EL (cell line): ENCODE measurements at regions not wholly inside any gene's neighbourhood (a gene's known extent, or its start where the extent isn't known, plus 50 kb on each side); places are given as distances from the start of the nearest gene placed in this dataset.
A peak's percentile ranks its signal among the peaks of the same experiment; 100 is the strongest.
"Not testable (repeated sequence)": the region's sequence is repeated elsewhere in the genome, so short reads cannot be mapped to it uniquely, and the experiment has no call there.

Experiments used
- DNase-seq: peaks from one replicate; pipeline ENCODE4 v3.0.0-alpha.2; 2016

DNA sequence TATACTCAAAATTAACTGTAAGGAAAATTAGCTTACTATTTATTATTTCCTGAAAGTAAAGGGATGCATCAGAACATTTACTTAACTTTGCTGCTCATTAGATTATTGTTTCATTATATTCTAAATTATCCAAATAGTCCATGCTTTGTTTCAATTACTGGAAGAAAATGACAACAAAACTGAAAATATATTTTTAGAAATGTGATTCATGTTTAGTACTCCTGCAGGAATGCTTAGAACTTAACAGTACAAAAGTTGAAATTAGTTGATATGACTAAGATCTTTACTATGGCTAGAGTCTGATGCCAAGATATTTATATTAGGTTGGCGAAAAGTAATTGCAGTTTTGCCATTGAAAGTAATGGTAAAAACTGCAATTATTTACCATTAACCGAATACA lies 660.5 kb upstream of the PABPC4L start:
- peak; percentile 42 for DNase-seq

DNA sequence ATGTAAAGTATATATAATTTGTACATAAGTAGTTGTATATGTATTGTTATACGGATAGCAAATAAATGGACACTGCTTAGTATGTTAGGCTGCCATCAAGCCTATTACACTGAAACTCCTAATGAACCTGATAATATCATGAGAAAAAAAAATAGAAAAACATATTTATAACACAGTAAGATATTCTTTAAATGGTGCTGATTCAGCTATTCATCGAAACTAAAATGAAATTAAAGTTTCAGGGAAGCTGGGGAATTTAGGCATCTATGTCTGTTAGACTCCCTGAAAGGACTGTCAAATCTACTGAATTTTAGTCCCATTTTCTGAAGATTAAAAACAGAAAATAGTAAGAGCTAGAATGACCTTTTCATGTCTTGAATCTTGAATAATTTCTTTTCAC lies 647.1 kb upstream of the PABPC4L start:
- DNase-seq, result no peak

DNA sequence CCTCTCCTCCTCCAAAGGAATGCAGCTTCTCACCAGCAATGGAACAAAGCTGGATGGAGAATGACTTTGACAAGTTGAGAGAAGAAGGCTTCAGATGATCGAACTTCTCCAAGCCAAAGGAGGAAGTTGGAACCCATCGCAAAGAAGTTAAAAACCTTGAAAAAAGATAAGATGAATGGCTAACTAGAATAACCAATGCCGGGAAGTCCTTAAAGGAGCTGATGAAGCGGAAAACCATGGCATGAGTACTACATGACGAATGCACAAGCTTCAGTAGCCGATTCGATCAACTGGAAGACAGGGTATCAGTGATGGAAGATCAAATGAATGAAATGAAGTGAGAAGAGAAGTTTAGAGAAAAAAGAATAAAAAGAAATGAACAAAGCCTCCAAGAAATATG lies 629.2 kb upstream of the PABPC4L start:
- not testable (repeated sequence) for DNase-seq

DNA sequence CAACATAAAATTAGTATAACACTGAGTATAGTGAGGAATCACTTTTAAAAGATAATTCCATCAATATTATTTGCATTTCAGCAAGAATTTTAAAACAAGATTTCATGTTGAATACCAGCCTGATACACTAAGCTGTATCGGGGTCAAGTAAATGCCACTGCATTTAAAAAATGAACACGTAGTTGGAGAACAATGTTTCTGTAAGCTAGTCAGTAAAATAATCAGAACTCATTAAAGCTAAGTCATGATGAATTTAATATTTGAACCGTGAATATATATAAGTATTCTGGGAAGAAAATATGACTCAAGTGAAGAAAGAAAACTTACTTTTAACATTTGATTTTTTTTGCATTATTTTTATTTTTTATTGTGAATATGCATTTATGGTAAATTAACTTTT lies 611.0 kb upstream of the PABPC4L start:
- DNase-seq, result no peak

DNA sequence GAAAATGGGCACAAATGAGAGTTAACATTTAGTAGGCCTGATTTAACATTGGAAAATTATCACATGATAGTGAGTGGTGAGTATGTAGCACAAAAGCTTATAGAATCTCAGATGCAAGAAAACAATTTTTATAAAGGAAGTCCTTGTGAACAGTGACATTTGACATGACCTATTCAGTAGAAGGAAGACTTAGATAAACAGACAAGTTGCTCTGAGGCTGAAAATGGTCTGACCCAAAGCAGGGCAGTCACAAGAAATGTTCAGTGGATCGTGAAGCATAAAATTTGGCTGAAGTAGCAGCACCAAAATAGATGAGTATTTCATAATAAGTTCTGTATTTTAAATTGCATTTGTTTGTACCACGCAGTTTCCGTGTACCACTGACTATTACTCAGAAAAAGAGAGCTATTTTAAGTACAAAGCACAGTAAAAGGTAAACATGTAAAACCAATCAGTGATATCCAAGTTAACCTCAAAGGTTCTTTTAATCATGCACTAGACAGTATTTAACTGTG lies 605.7 kb upstream of the PABPC4L start:
- no peak for DNase-seq

DNA sequence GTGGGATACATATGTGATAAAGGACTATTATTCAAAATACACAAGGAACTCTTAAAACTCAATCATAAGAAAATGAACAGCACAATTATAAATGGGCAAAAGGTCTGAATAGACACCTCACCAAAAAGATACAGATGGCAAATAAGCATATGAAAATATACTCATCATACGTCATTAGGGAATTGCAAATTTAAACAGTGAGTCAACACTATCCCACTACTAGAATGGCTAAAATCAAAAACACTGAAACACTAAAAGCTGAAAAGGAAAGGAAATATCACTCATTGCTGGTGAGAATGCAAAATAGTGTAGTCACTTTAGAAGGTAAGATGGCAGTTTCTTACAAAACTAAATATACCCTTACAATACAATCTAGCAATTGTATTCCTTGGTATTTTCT lies 597.0 kb upstream of the PABPC4L start:
- no peak for DNase-seq

DNA sequence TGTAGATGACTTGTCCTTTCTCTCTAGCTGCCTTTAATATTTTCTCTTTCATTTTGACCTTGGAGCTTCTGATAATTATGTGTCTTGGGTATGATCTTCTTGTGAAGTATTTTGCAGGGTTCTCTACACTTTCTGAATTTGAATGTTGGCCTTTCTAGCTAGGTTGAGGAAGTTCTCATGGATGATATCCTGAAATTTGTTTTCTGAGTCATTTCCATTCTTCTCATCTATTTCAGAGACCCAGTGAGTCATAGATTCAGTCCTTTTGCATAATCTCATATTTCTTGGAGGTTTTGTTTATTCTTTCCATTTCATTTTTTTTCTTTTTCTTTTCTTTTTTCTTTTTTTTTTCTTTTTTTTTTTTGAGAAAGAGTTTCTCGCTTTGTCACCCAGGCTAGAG lies 585.7 kb upstream of the PABPC4L start:
- peak; percentile 15 for DNase-seq

DNA sequence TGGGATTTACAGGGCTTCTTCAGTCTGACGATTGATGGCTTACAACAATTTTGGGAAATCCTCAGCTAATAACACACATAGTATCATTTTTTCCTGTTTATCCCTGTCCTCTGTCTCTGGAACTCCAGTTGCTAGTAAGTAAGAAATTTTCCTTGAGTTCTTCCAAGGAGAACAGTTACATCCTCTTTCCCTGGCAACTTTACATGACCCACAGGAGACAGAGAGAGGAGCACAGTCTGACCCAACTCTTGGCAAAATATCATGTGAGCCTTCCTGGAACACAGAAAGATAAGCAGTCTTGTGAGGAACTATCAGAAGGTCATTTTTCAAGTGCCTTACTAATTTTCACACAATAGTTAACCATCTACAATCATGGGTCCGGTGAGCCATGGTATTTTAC lies 578.7 kb upstream of the PABPC4L start:
- DNase-seq, result no peak

DNA sequence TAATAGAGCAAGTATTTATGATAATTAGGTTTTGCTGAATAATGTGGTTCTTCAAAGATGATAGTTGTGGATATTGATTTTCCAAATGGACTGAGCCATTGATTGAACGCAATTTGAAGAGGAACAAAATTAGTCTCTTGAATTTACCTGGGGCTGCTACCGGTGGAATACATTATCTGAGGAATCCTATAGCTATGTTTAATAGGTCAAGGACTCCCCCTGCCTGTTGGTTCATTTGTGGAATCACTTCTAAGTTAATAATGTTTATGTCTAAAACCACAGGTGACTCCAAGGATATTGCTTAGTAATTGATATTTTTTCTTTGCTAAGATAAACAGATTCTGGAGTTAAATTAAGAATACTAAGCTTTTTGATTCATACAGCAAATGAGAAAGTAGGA lies 576.0 kb upstream of the PABPC4L start:
- no peak for DNase-seq

DNA sequence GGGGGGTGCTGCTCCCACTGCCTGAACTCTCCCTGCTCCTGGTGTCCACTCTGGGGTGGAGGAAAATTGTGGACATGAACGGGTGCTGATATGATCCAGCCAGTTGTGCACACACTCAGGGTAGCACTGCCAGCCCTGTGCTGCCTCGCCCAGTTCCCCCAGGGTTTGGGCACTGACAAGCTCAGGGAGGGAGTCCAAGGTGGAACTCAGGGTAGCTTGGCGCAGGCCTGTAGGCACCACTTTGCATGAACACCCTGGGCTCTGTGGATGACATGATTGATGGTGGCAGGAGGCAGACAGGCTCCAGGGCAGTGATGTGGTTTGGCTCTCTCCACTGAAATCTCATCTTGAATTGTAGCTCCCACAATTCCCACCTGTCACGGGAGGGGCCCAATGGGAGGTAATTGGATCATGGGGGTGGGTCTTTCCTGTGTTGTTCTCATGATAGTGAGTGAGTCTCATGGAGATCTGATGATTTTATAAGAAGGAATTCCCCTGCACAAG lies 572.0 kb upstream of the PABPC4L start:
- no peak for DNase-seq

DNA sequence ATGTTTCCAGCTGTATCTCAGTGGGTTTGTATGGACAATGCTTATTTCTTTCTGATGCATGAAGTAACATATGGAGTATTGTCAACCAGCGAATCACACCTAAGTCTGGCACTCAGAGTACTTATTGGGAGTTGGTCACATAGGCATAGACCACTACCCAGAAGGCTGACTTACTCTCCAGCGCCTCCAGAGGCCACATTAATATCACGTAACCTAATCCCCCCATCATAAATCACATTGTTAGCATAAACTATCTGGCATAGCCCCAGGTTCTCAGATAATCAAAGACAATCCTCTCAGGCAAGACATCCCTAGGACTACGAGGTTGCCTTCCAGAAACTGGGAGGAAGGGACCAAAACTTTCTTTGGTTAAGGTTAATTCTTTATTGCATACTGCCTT lies 560.5 kb upstream of the PABPC4L start:
- DNase-seq, result no peak

DNA sequence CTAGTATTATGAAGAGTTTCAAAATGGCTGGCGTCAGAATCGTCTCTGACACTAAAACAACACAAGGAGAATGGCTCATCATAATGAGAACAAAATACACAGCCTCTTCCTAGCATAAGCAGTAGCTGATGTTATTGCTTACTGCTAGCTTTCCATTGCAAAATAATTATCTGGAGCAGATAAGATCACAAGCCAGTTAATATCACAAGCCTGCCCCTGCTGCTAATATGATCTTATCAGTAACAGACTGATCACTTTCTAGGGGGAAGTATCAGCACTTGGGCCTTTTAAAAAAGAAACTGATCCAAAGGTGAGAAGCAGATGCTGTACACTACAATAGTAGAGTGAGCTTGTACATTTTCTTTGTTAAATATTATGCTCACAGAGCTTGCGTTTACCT lies 554.8 kb upstream of the PABPC4L start:
- no peak for DNase-seq

DNA sequence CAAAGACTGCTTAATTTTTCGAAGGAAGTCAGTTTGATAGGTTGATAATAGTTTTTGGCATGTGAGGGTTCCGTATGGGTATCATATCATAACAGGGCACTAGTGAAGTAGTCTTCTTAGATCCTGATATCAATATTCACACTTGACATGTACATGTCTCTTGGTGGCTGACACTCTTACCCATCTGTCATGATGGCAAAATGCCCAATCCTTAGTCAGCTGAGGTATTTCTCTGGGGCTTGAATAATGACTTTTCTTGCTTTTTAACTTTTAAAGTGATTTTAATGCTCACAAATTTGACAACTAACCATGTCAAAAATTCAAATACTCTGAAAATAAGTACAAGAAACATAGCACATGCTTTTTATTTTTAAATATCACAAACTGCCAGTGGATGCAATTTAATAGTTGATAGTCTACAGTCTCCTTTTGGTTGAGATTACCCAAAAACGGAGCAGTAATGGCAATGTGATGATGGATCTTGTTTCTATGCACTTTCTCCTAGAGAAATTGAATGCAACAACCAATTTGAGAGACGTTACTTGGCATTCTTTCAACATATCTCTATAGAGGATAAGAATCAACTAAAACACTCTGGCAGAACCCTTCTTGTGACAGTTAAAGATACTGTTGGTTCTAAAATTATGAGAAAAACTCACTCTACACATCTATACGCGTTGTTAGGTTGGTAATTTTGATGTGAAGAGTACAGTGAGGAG lies 552.9 kb upstream of the PABPC4L start:
- peak; percentile 1 for DNase-seq

DNA sequence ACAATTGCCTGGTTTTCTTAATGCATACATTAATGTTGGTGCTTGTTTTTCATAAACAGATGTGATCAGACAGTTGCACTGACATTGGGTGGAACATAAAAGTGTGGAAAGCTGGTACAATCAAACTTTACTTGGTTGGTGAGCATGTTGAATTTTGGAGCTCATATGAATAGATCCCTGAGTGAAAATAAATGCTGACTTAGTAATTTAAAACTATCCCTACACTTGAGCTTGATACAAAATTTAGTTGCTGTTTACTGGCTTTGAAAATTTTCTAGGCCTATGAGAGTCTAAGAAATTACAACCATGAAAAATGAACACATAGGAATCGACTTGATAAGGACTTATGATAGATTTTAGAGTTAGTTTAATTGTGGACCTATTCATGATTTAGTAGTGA lies 551.8 kb upstream of the PABPC4L start:
- no peak for DNase-seq

DNA sequence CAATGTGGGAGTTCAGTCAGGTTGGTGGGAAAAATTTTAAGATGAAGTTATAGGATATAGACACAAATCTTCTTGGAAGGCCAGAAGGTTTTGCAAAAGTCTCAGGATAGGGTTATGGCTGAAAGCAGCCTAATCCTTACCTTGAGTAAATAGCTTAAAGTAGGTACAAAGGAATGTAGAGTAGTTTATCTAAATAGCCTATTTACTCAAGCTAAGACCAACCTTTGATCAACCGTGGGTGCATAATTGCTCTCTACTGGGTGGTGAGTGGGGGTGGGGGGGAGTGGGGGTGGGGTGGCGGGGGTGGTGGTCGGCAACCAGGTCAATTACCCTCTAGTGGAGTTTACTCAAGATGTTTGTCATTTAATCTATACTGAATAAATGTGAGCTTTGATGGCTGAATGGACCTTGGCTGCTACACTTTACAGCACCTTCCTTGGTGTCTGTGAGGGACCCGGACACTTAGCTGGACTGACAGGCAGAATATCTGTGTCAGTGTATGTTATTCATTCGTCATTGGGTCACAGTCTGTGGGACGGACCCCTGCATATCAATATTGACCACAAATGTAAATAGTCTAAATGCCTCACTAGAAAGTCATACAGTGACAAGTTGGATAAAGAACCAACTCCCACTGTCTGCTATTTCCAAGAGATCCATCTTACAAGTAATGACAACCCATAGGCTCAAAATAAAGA lies 545.7 kb upstream of the PABPC4L start:
- DNase-seq, result peak; percentile 33

DNA sequence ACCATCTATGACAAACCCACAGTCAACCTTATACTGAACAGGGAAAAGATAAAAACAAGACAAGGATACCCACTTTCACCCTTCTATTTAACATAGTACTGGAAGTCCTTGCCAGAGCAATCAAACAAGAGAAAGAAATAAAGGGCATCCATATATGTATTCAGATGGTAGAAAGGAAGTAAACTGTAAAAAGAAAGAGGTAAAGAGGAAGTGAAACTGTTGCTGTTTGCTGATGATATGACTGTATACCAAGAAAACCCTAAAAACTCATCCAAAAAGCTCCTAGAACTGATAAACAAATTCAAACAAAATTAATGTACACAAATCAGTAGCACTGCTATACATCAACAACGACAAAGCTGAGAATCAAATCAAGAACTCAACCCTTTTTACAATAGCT lies 538.7 kb upstream of the PABPC4L start:
- no peak for DNase-seq

DNA sequence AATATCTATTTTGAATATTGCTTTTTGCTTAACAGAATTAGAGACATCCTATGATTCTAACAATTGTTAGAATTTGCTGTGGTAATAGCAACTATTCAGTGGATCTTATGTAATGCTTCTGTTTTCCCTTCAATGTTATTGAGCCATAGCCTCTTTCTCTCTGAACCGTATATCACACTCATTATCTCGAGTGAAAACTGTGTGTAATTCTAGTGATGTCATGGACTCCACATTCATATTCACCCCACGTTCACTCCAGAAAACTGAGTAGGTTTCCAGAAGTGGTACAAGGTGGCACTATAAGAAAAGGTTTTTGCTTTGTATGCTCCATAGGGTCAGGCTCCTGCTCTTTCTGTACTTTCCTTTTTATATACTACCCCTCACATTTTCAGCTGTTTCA lies 534.3 kb upstream of the PABPC4L start:
- DNase-seq, result no peak

DNA sequence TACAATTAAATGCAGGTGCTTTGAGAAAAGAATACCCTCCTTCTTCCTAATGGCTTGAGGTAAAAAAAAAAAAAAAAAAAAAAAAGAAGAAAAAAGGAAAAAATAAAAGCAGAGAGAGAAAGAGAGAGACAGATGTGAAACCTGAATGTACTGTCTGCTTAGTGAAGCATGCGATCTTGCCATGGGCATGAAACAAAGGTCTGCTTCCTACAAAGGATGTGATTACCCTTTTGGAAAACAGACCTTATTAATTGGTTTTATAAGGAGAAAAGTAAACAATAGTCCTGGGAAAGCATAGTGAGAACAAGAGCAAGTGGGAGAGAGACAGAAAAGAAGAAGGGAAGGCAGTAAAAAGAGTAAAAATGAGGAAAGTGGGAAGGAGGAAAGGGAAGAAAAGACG lies 526.1 kb upstream of the PABPC4L start:
- DNase-seq, result no peak

DNA sequence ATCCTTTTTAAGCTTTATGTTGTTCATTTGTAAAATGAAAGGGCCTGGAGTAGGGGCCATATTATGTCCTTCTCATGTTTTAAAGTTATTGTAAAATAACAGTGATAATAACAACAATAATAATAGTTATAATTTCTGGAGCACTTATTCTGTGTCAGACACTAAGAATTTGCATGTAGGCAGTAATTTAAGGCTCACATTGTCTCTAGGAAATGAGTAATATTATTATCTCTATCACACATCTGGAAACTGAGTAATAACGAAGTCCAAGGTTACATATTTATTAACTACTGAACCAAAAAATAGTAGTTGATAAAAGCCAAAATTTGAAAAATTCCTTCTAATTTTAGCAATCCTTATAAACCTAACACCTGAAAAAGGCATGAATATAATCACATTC lies 520.7 kb upstream of the PABPC4L start:
- no peak for DNase-seq

DNA sequence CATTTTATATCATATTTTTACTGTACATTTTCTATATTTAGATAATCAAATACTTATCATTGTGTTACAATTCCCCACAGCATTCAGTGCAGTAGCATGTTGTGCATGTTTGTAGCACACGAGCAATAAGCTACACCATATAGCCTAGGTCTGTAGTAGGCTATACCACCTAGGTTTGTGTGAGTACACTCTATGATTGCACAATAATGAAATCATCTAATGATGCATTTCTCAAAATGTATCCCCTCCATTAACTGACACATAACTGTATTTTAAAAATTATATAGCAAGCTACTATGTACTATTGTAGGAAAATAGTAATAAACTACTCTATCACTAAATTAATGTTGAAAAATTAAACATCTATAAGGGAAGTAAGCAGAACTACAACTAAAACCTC lies 518.4 kb upstream of the PABPC4L start:
- no peak for DNase-seq

DNA sequence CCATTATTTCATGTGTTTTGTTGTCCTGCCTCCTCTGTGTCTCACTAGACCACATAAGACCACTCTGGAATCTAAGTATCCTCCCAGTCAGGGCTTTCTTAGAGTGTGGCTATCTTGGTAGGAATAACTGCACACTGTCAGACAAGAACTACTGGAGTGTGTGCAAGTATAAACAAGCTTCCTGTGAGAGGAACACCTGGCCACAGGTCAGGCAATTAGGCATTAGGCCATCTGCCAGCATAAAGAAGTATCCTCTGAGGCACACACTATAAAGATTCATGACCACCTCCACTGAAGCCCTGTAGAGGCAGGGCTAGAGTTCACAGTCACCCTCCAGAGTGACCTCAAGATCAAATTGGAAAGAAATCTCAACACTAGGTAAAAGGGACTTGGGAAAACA lies 507.0 kb upstream of the PABPC4L start:
- DNase-seq, result no peak

DNA sequence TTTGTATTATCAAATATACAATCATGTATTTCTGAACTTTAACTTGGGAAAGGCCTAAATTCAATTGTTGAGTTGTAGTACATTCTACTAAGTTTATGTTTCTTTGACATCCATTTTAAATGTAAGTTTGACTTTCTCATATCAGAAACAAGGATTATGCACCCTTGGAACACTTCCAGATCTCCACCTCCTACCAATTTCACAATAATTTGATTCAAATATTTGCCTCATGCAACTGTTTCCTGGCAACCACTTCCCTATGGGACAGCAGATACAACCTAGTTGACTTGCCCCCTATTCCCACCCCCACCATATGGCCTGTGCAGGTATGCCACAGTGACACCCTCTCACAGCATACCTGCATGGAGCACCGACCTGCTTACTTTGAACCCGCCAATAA lies 506.4 kb upstream of the PABPC4L start:
- DNase-seq, result no peak

DNA sequence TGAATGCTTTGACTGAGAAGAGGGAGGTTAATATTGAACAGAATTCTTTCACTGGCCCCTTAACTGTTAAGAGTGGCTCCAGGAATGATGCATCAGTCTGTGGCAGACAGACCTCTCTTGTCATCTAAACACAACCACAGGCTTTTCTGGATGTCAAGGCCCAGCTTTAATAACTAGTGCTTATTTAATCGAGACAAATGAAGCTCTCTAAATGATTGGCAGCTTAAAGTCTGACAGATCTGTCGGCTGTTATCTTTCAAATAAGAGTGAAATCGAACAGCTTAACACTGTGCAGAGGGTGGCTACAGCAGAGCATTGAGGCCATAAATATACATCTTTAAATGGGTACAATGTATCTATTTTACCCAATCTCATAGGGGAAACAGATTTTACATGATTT lies 500.8 kb upstream of the PABPC4L start:
- no peak for DNase-seq

DNA sequence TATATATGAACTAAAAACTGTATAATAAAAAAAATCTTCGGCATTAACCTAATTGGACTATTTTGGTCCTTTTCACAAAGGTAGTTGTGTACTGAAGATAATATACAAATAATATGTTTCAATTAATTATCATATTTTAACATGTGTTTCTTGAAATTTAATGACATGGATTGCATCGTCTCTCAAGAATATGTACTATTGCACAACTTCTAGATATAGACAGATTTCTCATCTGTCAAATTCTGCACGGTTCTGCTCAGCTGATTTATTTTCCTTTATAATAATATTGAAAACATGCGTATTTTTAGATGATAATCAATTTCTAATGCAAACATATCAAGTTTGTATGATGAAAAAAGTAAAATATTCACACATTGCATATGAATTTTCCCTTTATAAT lies 498.7 kb upstream of the PABPC4L start:
- no peak for DNase-seq

DNA sequence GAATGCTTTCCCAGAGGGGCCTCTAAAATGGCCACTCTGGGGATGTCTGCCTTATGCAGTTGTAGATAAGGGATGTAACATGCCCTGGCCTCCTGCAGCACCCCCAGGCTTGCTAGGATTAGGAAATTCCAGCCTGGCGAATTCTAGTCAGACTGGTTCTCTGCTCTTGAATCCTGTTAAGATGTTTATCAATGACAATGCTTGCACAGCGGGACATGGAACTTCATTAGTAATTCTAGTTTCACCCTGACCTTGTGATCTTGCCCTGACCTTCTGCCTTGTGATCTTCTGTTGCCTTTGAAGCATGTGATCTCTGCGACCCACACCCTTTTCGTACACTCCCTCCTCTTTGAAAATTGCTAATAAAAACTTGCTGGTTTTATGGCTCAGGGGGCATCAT lies 497.2 kb upstream of the PABPC4L start:
- not testable (repeated sequence) for DNase-seq
